ENCODE measurements at regions not wholly inside any gene's neighbourhood (a gene's known extent, or its start where the extent isn't known, plus 50 kb on each side); places are given as distances from the start of the nearest gene placed in this dataset.

DNA sequence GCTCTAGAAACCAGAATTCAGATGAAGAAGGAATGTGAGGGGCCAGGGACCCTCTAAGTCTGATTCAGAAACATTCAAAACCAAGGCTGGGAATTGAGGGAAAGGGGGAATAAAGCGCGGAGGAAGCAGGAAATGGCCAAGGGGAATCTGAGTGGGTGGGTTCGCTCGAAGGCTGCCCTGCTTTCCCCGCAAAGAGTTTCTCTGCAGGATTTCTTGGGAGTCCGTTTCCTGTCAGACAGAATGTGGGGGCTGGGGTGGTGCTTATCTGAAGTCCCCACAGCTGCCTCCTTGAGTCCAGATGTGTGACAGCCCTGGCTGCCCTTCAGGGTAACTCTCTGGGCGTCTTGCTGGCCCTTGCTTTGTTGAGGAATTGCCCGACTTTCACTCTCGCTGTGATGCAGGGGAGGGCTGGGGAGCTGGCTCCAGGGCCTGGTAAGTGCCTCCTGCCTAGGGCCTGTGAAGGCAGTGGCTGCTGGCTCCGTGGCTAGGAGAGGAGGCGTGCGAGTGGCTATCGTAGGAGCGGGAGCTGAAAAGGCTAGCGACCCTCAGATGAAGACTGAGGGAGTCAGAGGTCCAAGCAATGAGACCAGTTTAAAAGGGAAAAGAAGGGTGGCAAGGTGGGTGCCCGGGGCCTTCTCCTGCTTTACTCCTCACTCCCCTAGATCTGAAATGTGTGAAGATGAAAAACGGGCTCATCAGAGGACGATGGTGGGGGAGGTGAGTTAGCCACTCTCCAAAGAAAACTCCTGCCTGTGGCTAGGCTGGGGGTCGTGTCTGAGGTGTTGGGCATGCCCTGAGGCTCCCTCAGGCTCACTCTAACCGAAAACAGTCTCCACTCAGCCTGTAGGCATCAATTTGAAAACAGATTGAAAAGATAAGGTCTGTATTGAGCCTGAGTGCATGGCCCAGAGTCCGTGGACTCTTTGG lies 143.9 kb upstream of the UMPS start:
- Histone ChIP-seq H2AK5ac (ENCODE audit: low read depth, low read length) (no peak overlapping the region), H2BK5ac (ENCODE audit: low read length) (no peak overlapping the region), H2AFZ (ENCODE audit: low read length) (peak overlapping the region; percentile 85), H2BK15ac (ENCODE audit: low read length) (no peak overlapping the region), H3K27me3 (ENCODE audit: control insufficient read depth in 3 of 3, insufficient read depth in 3 of 3, low read depth in 1 of 3, low read length in 3 of 3) (peaks cover 5 to 42% (median 15%) of the 10 kb centered on the region in 3 experiments), H3K4me1 (ENCODE audit: control insufficient read depth in 2 of 2, insufficient read depth in 1 of 2, low read depth in 1 of 2, low read length in 2 of 2) (peaks cover 16 to 26% of the 10 kb centered on the region in 2 donors), H4K8ac (ENCODE audit: low read depth, low read length) (no peak overlapping the region), H3K23ac (ENCODE audit: low read depth, low read length, poor library complexity) (no peak overlapping the region), H3K9ac (ENCODE audit: low read depth, low read length, poor library complexity) (no peak overlapping the region), H3K27ac (replicated peaks; ENCODE audit: low read length) (no peak overlapping the region), H3K9me3 (replicated peaks in 1 of 2; ENCODE audit: control insufficient read depth in 2 of 2, insufficient read depth in 1 of 2, low read depth in 1 of 2, low read length in 2 of 2) (peaks cover 0 to 2% of the 10 kb centered on the region in 2 donors), H4K91ac (ENCODE audit: low read depth, low read length, poor library complexity) (no peak overlapping the region), H2BK120ac (ENCODE audit: low read depth, low read length) (no peak overlapping the region), H3K4ac (ENCODE audit: low read length) (no peak overlapping the region), H3K36me3 (replicated peaks in 1 of 2; ENCODE audit: control insufficient read depth in 2 of 2, insufficient read depth in 2 of 2, low read length in 2 of 2) (no peaks in the 10 kb centered on the region), H2BK12ac (ENCODE audit: low read length) (no peak overlapping the region), H3K14ac (ENCODE audit: low read length) (no peak overlapping the region), H3K4me2 (ENCODE audit: insufficient read depth, low read length, poor library complexity, severe bottlenecking) (no peak overlapping the region), H3K4me3 (ENCODE audit: low read length in 2 of 2) (peak overlapping the region; percentile 22 to 27), H3K79me1 (ENCODE audit: low read depth, low read length) (no peaks in the 10 kb centered on the region), H3K18ac (ENCODE audit: low read length) (peak overlapping the region; percentile 51)
- no CpG with 5 or more reads among the region's 21 CpGs for WGBS, 2 donors (ENCODE audit: extremely low coverage in 2 of 2, insufficient read length in 2 of 2, insufficient replicate concordance in 1 of 2)
- no peak for DNase-seq (ENCODE audit: low spot score)

DNA sequence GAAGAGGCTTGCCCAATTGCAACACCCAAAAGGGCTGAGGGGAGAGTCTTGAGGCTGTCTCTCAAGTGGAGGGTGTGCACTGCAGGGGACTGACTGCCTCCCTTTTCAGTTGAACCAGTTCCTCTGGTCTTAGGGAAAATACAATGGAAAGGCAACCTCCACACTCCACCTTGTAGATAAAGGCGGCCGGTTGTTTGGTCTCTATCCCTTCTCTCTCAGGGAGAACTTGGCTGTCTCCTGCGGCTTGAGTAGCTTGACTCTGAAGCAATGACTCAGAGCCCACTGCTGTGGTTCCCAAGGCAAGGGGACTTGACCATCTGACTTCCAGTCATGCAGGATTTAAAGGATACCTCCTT lies 143.2 kb upstream of the UMPS start:
- Histone ChIP-seq H3K4me3 (ENCODE audit: low read length in 2 of 2) (no peak overlapping the region), H3K4me2 (ENCODE audit: insufficient read depth, low read length, poor library complexity, severe bottlenecking) (no peak overlapping the region), H3K18ac (ENCODE audit: low read length) (peak overlapping the region; percentile 51), H3K4me1 (ENCODE audit: control insufficient read depth in 2 of 2, insufficient read depth in 1 of 2, low read depth in 1 of 2, low read length in 2 of 2) (peaks cover 16 to 26% of the 10 kb centered on the region in 2 donors), H3K36me3 (replicated peaks in 1 of 2; ENCODE audit: control insufficient read depth in 2 of 2, insufficient read depth in 2 of 2, low read length in 2 of 2) (no peaks in the 10 kb centered on the region), H3K23ac (ENCODE audit: low read depth, low read length, poor library complexity) (no peak overlapping the region), H3K27ac (replicated peaks; ENCODE audit: low read length) (no peak overlapping the region), H2BK15ac (ENCODE audit: low read length) (no peak overlapping the region), H3K4ac (ENCODE audit: low read length) (no peak overlapping the region), H3K9me3 (replicated peaks in 1 of 2; ENCODE audit: control insufficient read depth in 2 of 2, insufficient read depth in 1 of 2, low read depth in 1 of 2, low read length in 2 of 2) (peaks cover 0 to 2% of the 10 kb centered on the region in 2 donors), H2AK5ac (ENCODE audit: low read depth, low read length) (no peak overlapping the region), H2BK12ac (ENCODE audit: low read length) (no peak overlapping the region), H2BK5ac (ENCODE audit: low read length) (no peak overlapping the region), H2BK120ac (ENCODE audit: low read depth, low read length) (no peak overlapping the region), H2AFZ (ENCODE audit: low read length) (no peak overlapping the region), H3K9ac (ENCODE audit: low read depth, low read length, poor library complexity) (no peak overlapping the region), H4K8ac (ENCODE audit: low read depth, low read length) (no peak overlapping the region), H4K91ac (ENCODE audit: low read depth, low read length, poor library complexity) (no peak overlapping the region), H3K14ac (ENCODE audit: low read length) (no peak overlapping the region), H3K27me3 (ENCODE audit: control insufficient read depth in 3 of 3, insufficient read depth in 3 of 3, low read depth in 1 of 3, low read length in 3 of 3) (peaks cover 5 to 42% (median 15%) of the 10 kb centered on the region in 3 experiments), H3K79me1 (ENCODE audit: low read depth, low read length) (no peaks in the 10 kb centered on the region)
- no peak for DNase-seq (ENCODE audit: low spot score)
- WGBS, 2 donors (ENCODE audit: extremely low coverage in 2 of 2, insufficient read length in 2 of 2, insufficient replicate concordance in 1 of 2) = no CpG with 5 or more reads among the region's 3 CpGs

DNA sequence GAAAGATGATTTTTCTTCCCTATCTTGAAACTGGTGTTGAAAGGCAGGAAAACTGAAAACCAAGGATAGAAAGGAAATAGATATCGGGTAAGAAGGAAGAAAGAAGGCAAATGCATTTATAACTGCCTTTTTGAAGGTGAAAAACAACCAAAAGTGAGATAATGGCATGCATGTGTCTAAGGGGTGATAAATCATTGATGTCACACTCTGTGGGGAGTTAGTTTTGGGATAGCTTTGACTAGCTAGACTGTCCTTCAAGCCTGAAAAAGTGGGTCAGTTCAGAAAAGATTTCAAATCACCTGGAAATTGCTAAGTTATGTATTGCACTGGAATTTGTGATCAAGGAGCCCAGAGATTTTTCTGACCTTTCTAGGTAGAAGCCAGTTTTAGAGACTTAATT lies 142.2 kb upstream of the UMPS start:
- Histone ChIP-seq H3K9me3 (replicated peaks in 1 of 2; ENCODE audit: control insufficient read depth in 2 of 2, insufficient read depth in 1 of 2, low read depth in 1 of 2, low read length in 2 of 2) (peaks cover 0 to 2% of the 10 kb centered on the region in 2 donors), H3K27me3 (ENCODE audit: control insufficient read depth in 3 of 3, insufficient read depth in 3 of 3, low read depth in 1 of 3, low read length in 3 of 3) (peaks cover 5 to 42% (median 15%) of the 10 kb centered on the region in 3 experiments), H3K23ac (ENCODE audit: low read depth, low read length, poor library complexity) (no peak overlapping the region), H3K4ac (ENCODE audit: low read length) (no peak overlapping the region), H2BK120ac (ENCODE audit: low read depth, low read length) (no peak overlapping the region), H2AK5ac (ENCODE audit: low read depth, low read length) (no peak overlapping the region), H2BK5ac (ENCODE audit: low read length) (no peak overlapping the region), H4K91ac (ENCODE audit: low read depth, low read length, poor library complexity) (no peak overlapping the region), H3K18ac (ENCODE audit: low read length) (no peak overlapping the region), H3K9ac (ENCODE audit: low read depth, low read length, poor library complexity) (no peak overlapping the region), H3K27ac (replicated peaks; ENCODE audit: low read length) (no peak overlapping the region), H3K4me1 (ENCODE audit: control insufficient read depth in 2 of 2, insufficient read depth in 1 of 2, low read depth in 1 of 2, low read length in 2 of 2) (peaks cover 16 to 26% of the 10 kb centered on the region in 2 donors), H3K36me3 (replicated peaks in 1 of 2; ENCODE audit: control insufficient read depth in 2 of 2, insufficient read depth in 2 of 2, low read length in 2 of 2) (no peaks in the 10 kb centered on the region), H2AFZ (ENCODE audit: low read length) (no peak overlapping the region), H2BK15ac (ENCODE audit: low read length) (no peak overlapping the region), H3K14ac (ENCODE audit: low read length) (no peak overlapping the region), H3K4me3 (ENCODE audit: low read length in 2 of 2) (no peak overlapping the region), H4K8ac (ENCODE audit: low read depth, low read length) (no peak overlapping the region), H3K79me1 (ENCODE audit: low read depth, low read length) (no peaks in the 10 kb centered on the region), H3K4me2 (ENCODE audit: insufficient read depth, low read length, poor library complexity, severe bottlenecking) (no peak overlapping the region), H2BK12ac (ENCODE audit: low read length) (no peak overlapping the region)
- DNase-seq (ENCODE audit: low spot score) = no peak
- WGBS, 2 donors (ENCODE audit: extremely low coverage in 2 of 2, insufficient read length in 2 of 2, insufficient replicate concordance in 1 of 2) = no CpG with 5 or more reads among the region's 1 CpG

DNA sequence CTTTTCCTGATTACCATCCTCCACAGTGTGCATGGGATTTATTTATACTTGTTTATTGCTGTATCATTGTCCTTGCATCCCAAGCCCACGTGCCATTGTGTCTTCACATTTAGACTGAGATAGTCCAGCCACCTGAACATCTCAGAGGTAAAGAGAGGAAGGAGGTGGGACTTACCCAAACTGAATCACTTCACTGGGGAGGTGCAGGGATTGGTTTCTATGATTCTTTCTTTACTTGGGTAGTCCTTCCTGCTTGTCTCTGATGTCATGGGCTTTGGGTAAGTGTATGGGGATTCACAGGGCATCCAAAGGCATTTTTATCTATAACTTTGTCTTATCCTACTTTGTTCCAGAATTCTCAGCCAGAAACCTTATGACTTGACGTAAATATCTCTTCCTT lies 141.5 kb upstream of the UMPS start:
- no peak for DNase-seq (ENCODE audit: low spot score)
- no peak overlapping the region for H4K8ac ChIP-seq (ENCODE audit: low read depth, low read length)
- H3K36me3 ChIP-seq (replicated peaks in 1 of 2; ENCODE audit: control insufficient read depth in 2 of 2, insufficient read depth in 2 of 2, low read length in 2 of 2) = no peaks in the 10 kb centered on the region
- peaks cover 16 to 24% of the 10 kb centered on the region in 2 donors for H3K4me1 ChIP-seq (ENCODE audit: control insufficient read depth in 2 of 2, insufficient read depth in 1 of 2, low read depth in 1 of 2, low read length in 2 of 2)
- H3K9ac ChIP-seq (ENCODE audit: low read depth, low read length, poor library complexity) = no peak overlapping the region
- H3K9me3 ChIP-seq (replicated peaks in 1 of 2; ENCODE audit: control insufficient read depth in 2 of 2, insufficient read depth in 1 of 2, low read depth in 1 of 2, low read length in 2 of 2) = peaks cover 0 to 2% of the 10 kb centered on the region in 2 donors
- no peak overlapping the region for H2BK120ac ChIP-seq (ENCODE audit: low read depth, low read length)
- no peak overlapping the region for H2BK12ac ChIP-seq (ENCODE audit: low read length)
- H3K18ac ChIP-seq (ENCODE audit: low read length) = no peak overlapping the region
- no CpG with 5 or more reads among the region's 2 CpGs for WGBS, 2 donors (ENCODE audit: extremely low coverage in 2 of 2, insufficient read length in 2 of 2, insufficient replicate concordance in 1 of 2)
- no peak overlapping the region for H4K91ac ChIP-seq (ENCODE audit: low read depth, low read length, poor library complexity)
- H3K4me3 ChIP-seq (ENCODE audit: low read length in 2 of 2) = no peak overlapping the region
- H2BK5ac ChIP-seq (ENCODE audit: low read length) = no peak overlapping the region
- peaks cover 5 to 35% (median 15%) of the 10 kb centered on the region in 3 experiments for H3K27me3 ChIP-seq (ENCODE audit: control insufficient read depth in 3 of 3, insufficient read depth in 3 of 3, low read depth in 1 of 3, low read length in 3 of 3)
- no peak overlapping the region for H3K4me2 ChIP-seq (ENCODE audit: insufficient read depth, low read length, poor library complexity, severe bottlenecking)
- no peaks in the 10 kb centered on the region for H3K79me1 ChIP-seq (ENCODE audit: low read depth, low read length)
- H3K27ac ChIP-seq (replicated peaks; ENCODE audit: low read length) = no peak overlapping the region
- no peak overlapping the region for H2BK15ac ChIP-seq (ENCODE audit: low read length)
- no peak overlapping the region for H2AK5ac ChIP-seq (ENCODE audit: low read depth, low read length)
- H3K4ac ChIP-seq (ENCODE audit: low read length) = no peak overlapping the region
- H3K14ac ChIP-seq (ENCODE audit: low read length) = no peak overlapping the region
- H2AFZ ChIP-seq (ENCODE audit: low read length) = no peak overlapping the region
- no peak overlapping the region for H3K23ac ChIP-seq (ENCODE audit: low read depth, low read length, poor library complexity)

Measured in neuronal stem cell (in vitro differentiated cells).